ENCODE measurements at regions not wholly inside any gene's neighbourhood (a gene's known extent, or its start where the extent isn't known, plus 50 kb on each side); places are given as distances from the start of the nearest gene placed in this dataset.

DNA sequence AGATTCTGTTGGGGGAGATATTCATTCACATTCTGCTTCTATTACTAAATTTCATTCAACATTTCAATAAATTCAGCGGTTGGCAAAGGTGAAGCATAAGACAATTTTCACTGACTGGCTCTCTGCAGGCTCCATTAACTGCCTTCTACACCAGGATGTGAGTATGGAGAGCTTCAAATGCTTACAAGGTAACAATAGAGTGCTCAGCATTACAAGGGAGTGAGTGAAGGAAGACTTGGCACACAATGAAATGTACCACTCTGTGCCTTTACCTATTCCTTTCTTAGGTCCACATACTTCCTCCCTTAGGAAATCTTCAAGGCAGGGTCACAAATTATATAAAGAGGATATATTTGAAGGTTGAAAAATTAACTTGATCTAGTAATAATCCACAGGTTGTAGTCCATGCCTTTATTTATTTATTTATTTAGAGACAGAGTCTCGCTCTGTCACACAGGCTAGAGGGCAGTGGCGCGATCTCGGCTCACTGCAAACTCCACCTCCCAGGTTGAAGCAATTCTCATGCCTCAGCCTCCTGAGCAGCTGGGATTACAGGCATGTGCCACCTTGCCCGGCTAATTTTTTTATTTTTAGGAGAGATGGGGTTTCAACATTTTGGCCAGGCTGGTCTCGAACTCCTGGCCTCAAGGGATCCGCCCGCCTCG lies 76.6 kb upstream of the FAM169A start:
- POLR2A ChIA-PET, result no interaction called here
- CTCF ChIA-PET, result interaction anchor here (0.7 to 1.3 kb wide), 2 partner anchors 8 to 872 kb away, joined by 3 to 4 read pairs; no protein-coding TSS in a partner anchor
- no peak for DNase-seq (ENCODE audit: extremely low spot score)
- TF ChIP-seq SUZ12 (IDR thresholded peaks at IDR 0.05), result no peak
- TF ChIP-seq FOXK2 (IDR thresholded peaks at IDR 0.05), result no peak
- no peak for TF ChIP-seq BHLHE40 (IDR thresholded peaks at IDR 0.05; ENCODE audit: borderline replicate concordance)
- no peak for TF ChIP-seq FOXM1 (IDR thresholded peaks at IDR 0.05; ENCODE audit: borderline replicate concordance)
- no peak for TF ChIP-seq L3MBTL2 (conservative IDR thresholded peaks at IDR 0.05)
- TF ChIP-seq HDGF (IDR thresholded peaks at IDR 0.05; ENCODE audit: borderline replicate concordance), result no peak
- no peak for TF ChIP-seq LEF1 (IDR thresholded peaks at IDR 0.05; ENCODE audit: borderline replicate concordance)
- TF ChIP-seq TARDBP (IDR thresholded peaks at IDR 0.05), result no peak
- TF ChIP-seq, protein P1, sequence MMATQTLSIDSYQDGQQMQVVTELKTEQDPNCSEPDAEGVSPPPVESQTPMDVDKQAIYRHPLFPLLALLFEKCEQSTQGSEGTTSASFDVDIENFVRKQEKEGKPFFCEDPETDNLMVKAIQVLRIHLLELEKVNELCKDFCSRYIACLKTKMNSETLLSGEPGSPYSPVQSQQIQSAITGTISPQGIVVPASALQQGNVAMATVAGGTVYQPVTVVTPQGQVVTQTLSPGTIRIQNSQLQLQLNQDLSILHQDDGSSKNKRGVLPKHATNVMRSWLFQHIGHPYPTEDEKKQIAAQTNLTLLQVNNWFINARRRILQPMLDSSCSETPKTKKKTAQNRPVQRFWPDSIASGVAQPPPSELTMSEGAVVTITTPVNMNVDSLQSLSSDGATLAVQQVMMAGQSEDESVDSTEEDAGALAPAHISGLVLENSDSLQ (IDR thresholded peaks at IDR 0.05), result no peak
- no peak for TF ChIP-seq FOXA1 (IDR thresholded peaks at IDR 0.05)
- TF ChIP-seq NFRKB (IDR thresholded peaks at IDR 0.05), result no peak
- TF ChIP-seq ELF4 (IDR thresholded peaks at IDR 0.05), result no peak
- TF ChIP-seq CTBP1 (IDR thresholded peaks at IDR 0.05; ENCODE audit: borderline replicate concordance), result no peak
- TF ChIP-seq SP1 (IDR thresholded peaks at IDR 0.05), result no peak

DNA sequence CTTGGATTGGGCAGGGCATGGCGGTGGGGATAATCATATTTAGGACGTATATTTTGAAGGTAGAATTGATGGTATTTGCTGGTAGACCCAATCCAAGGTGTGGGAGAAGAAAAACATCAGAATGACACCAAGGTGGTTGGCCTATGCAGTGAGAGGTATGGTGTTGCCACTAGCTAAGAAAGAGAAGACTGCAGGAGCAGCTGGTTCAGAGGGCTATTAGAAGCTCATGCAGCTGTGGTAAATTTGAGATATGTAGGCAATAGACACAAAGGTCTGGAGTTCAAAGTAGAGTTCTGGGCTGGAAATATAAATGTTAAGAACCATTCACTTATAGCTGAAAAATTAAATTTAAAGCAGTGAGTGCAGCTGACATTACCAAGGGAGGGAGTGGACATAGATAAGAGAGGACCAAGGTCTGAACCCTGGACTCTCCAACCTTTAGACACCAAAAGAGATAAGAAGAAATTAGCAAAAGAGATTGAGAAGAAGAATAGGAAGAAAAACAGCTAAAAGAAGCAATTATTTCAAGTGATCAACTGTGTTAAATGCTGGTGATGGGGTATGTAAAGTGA lies 74.7 kb upstream of the FAM169A start:
- TF ChIP-seq, protein P1 (IDR thresholded peaks at IDR 0.05), result no peak
- no peak for DNase-seq (ENCODE audit: extremely low spot score)
- POLR2A ChIA-PET, result no interaction called here
- CTCF ChIA-PET, result no interaction called here

DNA sequence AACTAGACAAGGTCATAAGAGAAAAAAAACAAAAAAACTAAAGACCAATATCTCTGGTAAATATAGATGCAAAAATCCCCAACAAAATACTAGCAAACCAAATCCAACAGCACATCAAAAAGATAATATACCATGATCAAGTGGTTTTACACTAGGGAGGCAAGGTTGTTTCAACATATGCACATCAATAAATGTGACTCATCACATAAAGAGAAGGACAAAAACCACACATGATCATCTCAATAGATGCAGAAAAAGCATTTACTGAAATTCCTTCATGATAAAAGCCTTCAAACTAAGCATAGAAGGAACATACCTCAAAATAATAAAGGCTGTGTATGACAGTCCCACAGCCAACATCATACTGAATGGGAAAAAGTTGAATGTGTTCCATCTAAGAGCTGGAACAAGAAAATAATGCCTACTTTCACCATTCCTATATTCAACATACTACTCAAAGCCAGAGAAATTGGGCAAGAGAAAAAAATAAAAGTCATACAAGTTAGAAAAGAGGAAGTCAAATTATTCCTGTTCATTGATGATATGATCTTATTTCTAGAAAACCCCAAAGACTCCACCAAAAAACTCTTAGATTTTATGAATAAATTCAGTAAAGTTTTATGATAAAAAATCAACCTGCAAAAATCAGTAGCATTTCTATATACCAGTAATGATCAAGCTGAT lies 72.2 kb upstream of the FAM169A start:
- ChIA-PET CTCF (interaction anchor here (0.6 kb wide), 1 partner anchor 253 kb away, joined by 4 read pairs; no protein-coding TSS in a partner anchor), POLR2A (no interaction called here)
- no peak for DNase-seq (ENCODE audit: extremely low spot score)
- no peak for TF ChIP-seq BHLHE40 (IDR thresholded peaks at IDR 0.05; ENCODE audit: borderline replicate concordance)
- TF ChIP-seq NFRKB (IDR thresholded peaks at IDR 0.05), result no peak
- TF ChIP-seq SP1 (IDR thresholded peaks at IDR 0.05), result no peak
- no peak for TF ChIP-seq ARNT (IDR thresholded peaks at IDR 0.05)
- no peak for TF ChIP-seq CTBP1 (IDR thresholded peaks at IDR 0.05; ENCODE audit: borderline replicate concordance)
- no peak for TF ChIP-seq HDGF (IDR thresholded peaks at IDR 0.05; ENCODE audit: borderline replicate concordance)
- no peak for TF ChIP-seq FOXM1 (IDR thresholded peaks at IDR 0.05; ENCODE audit: borderline replicate concordance)
- TF ChIP-seq, protein P1 (IDR thresholded peaks at IDR 0.05), result no peak
- no peak for TF ChIP-seq TARDBP (IDR thresholded peaks at IDR 0.05)
- TF ChIP-seq ELF4 (IDR thresholded peaks at IDR 0.05), result no peak
- TF ChIP-seq FOXA1 (IDR thresholded peaks at IDR 0.05), result no peak
- no peak for TF ChIP-seq L3MBTL2 (conservative IDR thresholded peaks at IDR 0.05)
- no peak for TF ChIP-seq ZNF384 (IDR thresholded peaks at IDR 0.05)
- no peak for TF ChIP-seq LEF1 (IDR thresholded peaks at IDR 0.05; ENCODE audit: borderline replicate concordance)
- no peak for TF ChIP-seq FOXK2 (IDR thresholded peaks at IDR 0.05)
- no peak for TF ChIP-seq SUZ12 (IDR thresholded peaks at IDR 0.05)

DNA sequence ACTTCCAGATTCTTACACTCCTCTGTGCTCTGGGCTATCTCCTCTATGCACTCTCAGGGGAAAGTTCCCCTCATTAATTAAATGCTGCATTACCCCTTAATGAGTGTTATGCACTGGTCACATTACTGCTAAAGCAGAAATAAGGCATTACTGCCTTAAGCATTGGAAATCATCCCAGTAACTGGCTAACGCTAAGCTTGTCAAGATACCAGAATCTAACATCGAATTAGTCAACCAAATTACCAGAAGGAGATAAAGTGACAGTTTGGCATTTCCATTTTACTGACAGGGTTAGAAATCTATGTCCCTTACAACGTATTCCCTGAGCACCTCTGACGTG lies 69.5 kb upstream of the FAM169A start:
- DNase-seq (ENCODE audit: extremely low spot score), result no peak
- ChIA-PET POLR2A (no interaction called here), CTCF (interaction anchor here (1.2 kb wide), 1 partner anchor 8 kb away, joined by 3 read pairs; no protein-coding TSS in a partner anchor)
- no peak for TF ChIP-seq FOXA1 (IDR thresholded peaks at IDR 0.05)
- TF ChIP-seq FOXM1 (IDR thresholded peaks at IDR 0.05; ENCODE audit: borderline replicate concordance), result no peak
- TF ChIP-seq NFRKB (IDR thresholded peaks at IDR 0.05), result no peak
- TF ChIP-seq SUZ12 (IDR thresholded peaks at IDR 0.05), result no peak
- no peak for TF ChIP-seq HDGF (IDR thresholded peaks at IDR 0.05; ENCODE audit: borderline replicate concordance)
- TF ChIP-seq LEF1 (IDR thresholded peaks at IDR 0.05; ENCODE audit: borderline replicate concordance), result no peak
- TF ChIP-seq ELF4 (IDR thresholded peaks at IDR 0.05), result no peak
- no peak for TF ChIP-seq BHLHE40 (IDR thresholded peaks at IDR 0.05; ENCODE audit: borderline replicate concordance)
- TF ChIP-seq, protein P1 (IDR thresholded peaks at IDR 0.05), result no peak
- no peak for TF ChIP-seq ZNF384 (IDR thresholded peaks at IDR 0.05)
- no peak for TF ChIP-seq TARDBP (IDR thresholded peaks at IDR 0.05)
- no peak for TF ChIP-seq SP1 (IDR thresholded peaks at IDR 0.05)
- no peak for TF ChIP-seq ARNT (IDR thresholded peaks at IDR 0.05)
- no peak for TF ChIP-seq CTBP1 (IDR thresholded peaks at IDR 0.05; ENCODE audit: borderline replicate concordance)
- TF ChIP-seq FOXK2 (IDR thresholded peaks at IDR 0.05), result no peak
- TF ChIP-seq L3MBTL2 (conservative IDR thresholded peaks at IDR 0.05), result no peak
